Small intestine (tissue), 7 donors: ENCODE measurements at regions not wholly inside any gene's neighbourhood (a gene's known extent, or its start where the extent isn't known, plus 50 kb on each side); places are given as distances from the start of the nearest gene placed in this dataset.

Experiments
- DNase-seq, 2 donors: peaks; one replicate each; pipeline versions ENCODE4 v3.0.0 to v3.0.0-alpha.2; 2013
- FAIRE-seq: peaks from 2 replicates; lab custom pipeline; 2012; peaks lifted over from hg19 to GRCh38; lab: Jason Lieb, UNC
- H3K27ac ChIP-seq, 3 donors: one replicate each; pipeline ENCODE4 v1.5.1; 2013; ENCODE audit warnings: low read length in 2 of 3, mild to moderate bottlenecking in 2 of 3, control low read depth in 1 of 3, inconsistent platforms in 1 of 3, low read depth in 1 of 3, moderate library complexity in 1 of 3
- H3K27me3 ChIP-seq, 3 donors: one replicate each; pipeline ENCODE4 v1.6.1; 2013; ENCODE audit warnings: low read length in 3 of 3, inconsistent platforms in 1 of 3; ENCODE audit not compliant: control insufficient read depth in 3 of 3, insufficient read depth in 3 of 3
- H3K36me3 ChIP-seq, 3 donors: one replicate each; pipeline ENCODE4 v1.6.1; 2013; ENCODE audit warnings: low read length in 3 of 3, inconsistent platforms in 1 of 3, low read depth in 1 of 3, mild to moderate bottlenecking in 1 of 3, moderate library complexity in 1 of 3; ENCODE audit not compliant: control insufficient read depth in 3 of 3, insufficient read depth in 2 of 3
- H3K4me1 ChIP-seq, 3 donors: one replicate each; pipeline ENCODE4 v1.6.1; 2013; ENCODE audit warnings: low read length in 2 of 3, inconsistent platforms in 1 of 3, low read depth in 1 of 3, mild to moderate bottlenecking in 1 of 3, moderate library complexity in 1 of 3; ENCODE audit not compliant: control insufficient read depth in 3 of 3, insufficient read depth in 2 of 3
- H3K4me3 ChIP-seq, 3 donors: one replicate each; pipeline ENCODE4 v1.5.1; 2013; ENCODE audit warnings: low read length in 3 of 3, control low read depth in 1 of 3, inconsistent platforms in 1 of 3, low read depth in 1 of 3, mild to moderate bottlenecking in 1 of 3, moderate library complexity in 1 of 3
- H3K9me3 ChIP-seq, 2 donors: one replicate each; pipeline ENCODE4 v1.6.1; 2013; ENCODE audit warnings: low read depth in 1 of 2, low read length in 1 of 2; ENCODE audit not compliant: control insufficient read depth in 2 of 2, insufficient read depth in 1 of 2
- WGBS, 3 donors: extraction: QIAGEN DNeasy Blood & Tissue Kit; methylation state at CpG; one replicate each; pipeline ENCODE4 v1.1.7; 2013; 5-methylcytosine and 5-hydroxymethylcytosine counted together
- donor health status: healthy with polysubstance abuse.
- donor health status: control.
- donor health status: control.
- donor health status: Bipolar disorder and iron deficiency.
- donor health status: healthy.

- no peaks in the 10 kb centered on the region for H3K36me3 ChIP-seq
- H3K4me3 ChIP-seq, result no peak overlapping the region
- no peaks in the 10 kb centered on the region for H3K27me3 ChIP-seq
- FAIRE-seq, result no peak
- H3K9me3 ChIP-seq, result no peaks in the 10 kb centered on the region
- no peak overlapping the region for H3K27ac ChIP-seq
- no peaks in the 10 kb centered on the region for H3K4me1 ChIP-seq
- whole genome bisulfite sequencing, 3 donors, result 56 to 61% (median 57%) methylated on average over 2 of the region's 2 CpGs
- DNase-seq, result no peak
Measured at GRCh38 chr4:181690498-181690897, 552.7 kb upstream of the TENM3 start.

GRCh38 chr4:181692965-181693364, 550.2 kb upstream of the TENM3 start:
- FAIRE-seq (no peak), DNase-seq (no peak)
- no peak overlapping the region for H3K4me3 ChIP-seq
- no peak overlapping the region for H3K27ac ChIP-seq
- no peaks in the 10 kb centered on the region for H3K27me3 ChIP-seq
- H3K36me3 ChIP-seq, result no peaks in the 10 kb centered on the region
- 75 to 85% (median 84%) methylated on average over 5 of the region's 5 CpGs for WGBS, 3 donors
- H3K9me3 ChIP-seq, result peaks cover 0 to 3% of the 10 kb centered on the region in 2 donors
- no peaks in the 10 kb centered on the region for H3K4me1 ChIP-seq

GRCh38 chr4:181693517-181693916, 549.7 kb upstream of the TENM3 start:
- no peak for DNase-seq
- WGBS, 3 donors, result 77 to 84% (median 81%) methylated on average over 7 of the region's 7 CpGs
- FAIRE-seq, result no peak
- Histone ChIP-seq H3K27ac (no peak overlapping the region), H3K4me1 (no peaks in the 10 kb centered on the region), H3K9me3 (peaks cover 0 to 3% of the 10 kb centered on the region in 2 donors), H3K4me3 (no peak overlapping the region), H3K27me3 (no peaks in the 10 kb centered on the region), H3K36me3 (no peaks in the 10 kb centered on the region)

GRCh38 chr4:181698221-181698620, 545.0 kb upstream of the TENM3 start:
- WGBS, 3 donors, result 84 to 93% (median 86%) methylated on average over 1 of the region's 1 CpG
- no peak for FAIRE-seq

GRCh38 chr4:181701214-181701613, 542.0 kb upstream of the TENM3 start:
- no peak overlapping the region for H3K27ac ChIP-seq
- FAIRE-seq, result no peak
- peaks cover 0 to 3% of the 10 kb centered on the region in 2 donors for H3K9me3 ChIP-seq
- no peak overlapping the region for H3K4me3 ChIP-seq
- no peaks in the 10 kb centered on the region for H3K27me3 ChIP-seq
- no peaks in the 10 kb centered on the region for H3K36me3 ChIP-seq
- WGBS, 3 donors, result 58 to 73% (median 63%) methylated on average over 5 of the region's 5 CpGs
- DNase-seq, result no peak
- no peaks in the 10 kb centered on the region for H3K4me1 ChIP-seq

More at GRCh38 chr4:181698221-181698620, 545.0 kb upstream of the TENM3 start:
- no peak overlapping the region for H3K27ac ChIP-seq
- H3K9me3 ChIP-seq, result peaks cover 0 to 3% of the 10 kb centered on the region in 2 donors
- H3K4me3 ChIP-seq, result no peak overlapping the region
- DNase-seq, result no peak
- no peaks in the 10 kb centered on the region for H3K36me3 ChIP-seq
- H3K4me1 ChIP-seq, result no peaks in the 10 kb centered on the region
- no peaks in the 10 kb centered on the region for H3K27me3 ChIP-seq

- Histone ChIP-seq H3K4me1 (no peaks in the 10 kb centered on the region), H3K4me3 (no peak overlapping the region), H3K9me3 (peaks cover 0 to under 1% of the 10 kb centered on the region in 2 donors), H3K36me3 (no peaks in the 10 kb centered on the region), H3K27ac (no peak overlapping the region), H3K27me3 (no peaks in the 10 kb centered on the region)
- DNase-seq (no peak), FAIRE-seq (no peak)
- WGBS, 3 donors, result 72 to 86% (median 81%) methylated on average over 9 of the region's 9 CpGs
Measured at GRCh38 chr4:181701894-181702293, 541.3 kb upstream of the TENM3 start.

GRCh38 chr4:181702864-181703495, 540.2 kb upstream of the TENM3 start:
- WGBS, 3 donors, result 61 to 73% (median 69%) methylated on average over 11 of the region's 11 CpGs
- no peak for FAIRE-seq

GRCh38 chr4:181710143-181710542, 533.1 kb upstream of the TENM3 start:
- FAIRE-seq (no peak), DNase-seq (no peak)
- Histone ChIP-seq H3K27ac (no peak overlapping the region), H3K27me3 (no peaks in the 10 kb centered on the region), H3K9me3 (no peaks in the 10 kb centered on the region), H3K4me1 (no peaks in the 10 kb centered on the region), H3K4me3 (no peak overlapping the region), H3K36me3 (no peaks in the 10 kb centered on the region)
- WGBS, 3 donors, result 86 to 92% (median 91%) methylated on average over 7 of the region's 7 CpGs

More at GRCh38 chr4:181702864-181703495, 540.2 kb upstream of the TENM3 start:
- Histone ChIP-seq H3K4me3 (no peak overlapping the region), H3K27ac (no peak overlapping the region), H3K9me3 (no peaks in the 10 kb centered on the region), H3K27me3 (no peaks in the 10 kb centered on the region), H3K36me3 (no peaks in the 10 kb centered on the region), H3K4me1 (no peaks in the 10 kb centered on the region)
- no peak for DNase-seq

GRCh38 chr4:181711387-181711786, 531.8 kb upstream of the TENM3 start:
- Histone ChIP-seq H3K27me3 (no peaks in the 10 kb centered on the region), H3K27ac (no peak overlapping the region), H3K4me3 (no peak overlapping the region), H3K9me3 (no peaks in the 10 kb centered on the region), H3K36me3 (no peaks in the 10 kb centered on the region), H3K4me1 (no peaks in the 10 kb centered on the region)
- 62 to 79% (median 62%) methylated on average over 1 of the region's 1 CpG for WGBS, 3 donors
- DNase-seq (no peak), FAIRE-seq (no peak)
